HEK293 (cell line): ENCODE measurements at regions not wholly inside any gene's neighbourhood (a gene's known extent, or its start where the extent isn't known, plus 50 kb on each side); places are given as distances from the start of the nearest gene placed in this dataset.

Source experiments
- BCL11A ChIP-seq: fragments of 450-650 bp; formaldehyde crosslinking; IDR thresholded peaks from 2 replicates; pipeline ENCODE4 v1.5.1; 2016; ENCODE audit warnings: low read depth, missing biosample characterization, missing genetic modification characterization
- HOXA7 ChIP-seq: sonication (generic); formaldehyde crosslinking; IDR thresholded peaks from 2 replicates; pipeline ENCODE4 v1.8.1; 2022; ENCODE audit warnings: missing genetic modification reagents, borderline replicate concordance
- SCRT1 ChIP-seq: fragments of 450-650 bp; formaldehyde crosslinking; IDR thresholded peaks from 2 replicates; pipeline ENCODE4 v1.5.1; 2016; ENCODE audit warnings: missing biosample characterization, missing genetic modification characterization, borderline replicate concordance
- TCF7L2 ChIP-seq: IDR thresholded peaks from 2 replicates; pipeline ENCODE4 v1.6.1; 2011; ENCODE audit warnings: low read depth, mild to moderate bottlenecking, inconsistent platforms, low read length, moderate library complexity, borderline replicate concordance
- ZBTB8A ChIP-seq: fragments of 450-650 bp; formaldehyde crosslinking; IDR thresholded peaks from 2 replicates; pipeline ENCODE4 v1.5.1; 2016; ENCODE audit warnings: missing biosample characterization, missing genetic modification characterization
- ZNF670 ChIP-seq: fragments of 450-650 bp; formaldehyde crosslinking; IDR thresholded peaks from 2 replicates; pipeline ENCODE4 v1.5.1; 2016; ENCODE audit warnings: missing biosample characterization, missing genetic modification characterization, low read depth
- ZNF76 ChIP-seq: fragments of 450-650 bp; formaldehyde crosslinking; IDR thresholded peaks from 2 replicates; pipeline ENCODE4; 2016; ENCODE audit warnings: low read depth, missing biosample characterization, missing genetic modification characterization, borderline replicate concordance
- TF ChIP-seq, protein P1 (sequence below): fragments of 450-650 bp; formaldehyde crosslinking; IDR thresholded peaks from 2 replicates; pipeline ENCODE4 v1.5.1; 2016; ENCODE audit warnings: missing biosample characterization, missing genetic modification characterization

- TF ChIP-seq ZBTB8A (tag by site-specific recombination) (no peak), HOXA7 (CRISPR knock-in tag) (no peak), BCL11A (no peak), TCF7L2 (no peak), ZNF76 (tag by site-specific recombination) (no peak), SCRT1 (no peak), ZNF670 (no peak)
- TF ChIP-seq, protein P1, sequence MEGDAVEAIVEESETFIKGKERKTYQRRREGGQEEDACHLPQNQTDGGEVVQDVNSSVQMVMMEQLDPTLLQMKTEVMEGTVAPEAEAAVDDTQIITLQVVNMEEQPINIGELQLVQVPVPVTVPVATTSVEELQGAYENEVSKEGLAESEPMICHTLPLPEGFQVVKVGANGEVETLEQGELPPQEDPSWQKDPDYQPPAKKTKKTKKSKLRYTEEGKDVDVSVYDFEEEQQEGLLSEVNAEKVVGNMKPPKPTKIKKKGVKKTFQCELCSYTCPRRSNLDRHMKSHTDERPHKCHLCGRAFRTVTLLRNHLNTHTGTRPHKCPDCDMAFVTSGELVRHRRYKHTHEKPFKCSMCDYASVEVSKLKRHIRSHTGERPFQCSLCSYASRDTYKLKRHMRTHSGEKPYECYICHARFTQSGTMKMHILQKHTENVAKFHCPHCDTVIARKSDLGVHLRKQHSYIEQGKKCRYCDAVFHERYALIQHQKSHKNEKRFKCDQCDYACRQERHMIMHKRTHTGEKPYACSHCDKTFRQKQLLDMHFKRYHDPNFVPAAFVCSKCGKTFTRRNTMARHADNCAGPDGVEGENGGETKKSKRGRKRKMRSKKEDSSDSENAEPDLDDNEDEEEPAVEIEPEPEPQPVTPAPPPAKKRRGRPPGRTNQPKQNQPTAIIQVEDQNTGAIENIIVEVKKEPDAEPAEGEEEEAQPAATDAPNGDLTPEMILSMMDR (tag by site-specific recombination) = no peak
Measured at GRCh38 chr11:25844811-25845210, 487.1 kb upstream of the ANO3 start.
